Adrenal gland (tissue), 5 donors: ENCODE measurements at regions not wholly inside any gene's neighbourhood (a gene's known extent, or its start where the extent isn't known, plus 50 kb on each side); places are given as distances from the start of the nearest gene placed in this dataset.

Experiments
- CTCF ChIP-seq, 6 experiments: fragments of 450-650 bp in 4 of 6; fragments of 200-600 bp in 2 of 6; sonication (generic) in 1 of 6; IDR thresholded peaks; 1 replicate in 5 of 6; 2 replicates in 1 of 6; pipeline versions ENCODE4 v1.5.1 to v1.8.0; 2016 to 2021; ENCODE audit warnings: antibody characterized with exemption in 6 of 6, mild to moderate bottlenecking in 2 of 6, moderate library complexity in 1 of 6
- POLR2A ChIP-seq, 2 donors: fragments of 450-650 bp; IDR thresholded peaks; one replicate each; pipeline ENCODE4 v1.6.1; 2017; ENCODE audit warnings: antibody characterized with exemption in 2 of 2, mild to moderate bottlenecking in 2 of 2, moderate library complexity in 1 of 2
- donor health status: DM: no; HTN: no; CAD: no.

- TF ChIP-seq CTCF (IDR thresholded peaks at IDR 0.05) (no peak), POLR2A (IDR thresholded peaks at IDR 0.05) (no peak)
Measured at GRCh38 chr18:2032036-2032435, 539.3 kb downstream of the METTL4 start.
